PC-3 (cell line): ENCODE measurements at regions not wholly inside any gene's neighbourhood (a gene's known extent, or its start where the extent isn't known, plus 50 kb on each side); places are given as distances from the start of the nearest gene placed in this dataset.

Experiments
- ATAC-seq: fragments of 200-7000 bp; cut with Tn5 transposase; 2 replicates; pipeline ENCODE4 v1.9.1; 2020; ENCODE audit warnings: mild to moderate bottlenecking, moderate library complexity
- BruUV-seq: library from RNA; stranded (reverse); fragments of 400-500 nt; replicated peaks from 2 replicates; lab custom pipeline; 2021; lab: Mats Ljungman, UMichigan
- CTCF ChIA-PET: fragments of 300-600 bp; sonication (Branson Sonifier 250); formaldehyde crosslinking; loops from one replicate; lab custom pipeline; 2022; ENCODE audit warnings: antibody characterized with exemption; lab: Charles Lee
- POLR2A ChIA-PET: fragments of 300-600 bp; sonication (Branson Sonifier 250); formaldehyde crosslinking; loops from one replicate; lab custom pipeline; 2022; ENCODE audit warnings: antibody characterized with exemption; ENCODE audit not compliant: unreplicated experiment; lab: Charles Lee
- DNase-seq: peaks from one replicate; pipeline ENCODE4 v3.0.0-alpha.2; 2015
- H2AFZ ChIP-seq: fragments of 300-600 bp; sonication (generic); 2 replicates; pipeline ENCODE4 v1.6.0; 2016; ENCODE audit warnings: antibody characterized with exemption, low read length
- H3F3A ChIP-seq: fragments of 300-600 bp; sonication (generic); one replicate; pipeline ENCODE4 v1.6.0; 2017; ENCODE audit warnings: antibody characterized with exemption, low read length, control low read depth, mild to moderate bottlenecking; ENCODE audit not compliant: unreplicated experiment
- H3K27ac ChIP-seq: fragments of 300-600 bp; sonication (generic); 2 replicates; pipeline ENCODE4 v1.5.1; 2016; ENCODE audit warnings: mild to moderate bottlenecking, low read length
- H3K27me3 ChIP-seq: fragments of 300-600 bp; sonication (generic); 2 replicates; pipeline ENCODE4 v1.6.1; 2016; ENCODE audit warnings: low read length, mixed read lengths
- H3K36me3 ChIP-seq: fragments of 300-600 bp; sonication (generic); 2 replicates; pipeline ENCODE4 v1.6.1; 2016; ENCODE audit warnings: low read depth, mixed run types, low read length, mixed read lengths
- H3K4me1 ChIP-seq: fragments of 300-600 bp; sonication (generic); 2 replicates; pipeline ENCODE4 v1.5.1; 2016; ENCODE audit warnings: low read length; ENCODE audit not compliant: insufficient read depth
- H3K4me2 ChIP-seq: fragments of 300-600 bp; sonication (generic); 2 replicates; pipeline ENCODE4 v1.6.0; 2016; ENCODE audit warnings: low read length
- H3K4me3 ChIP-seq: fragments of 300-600 bp; sonication (generic); 2 replicates; pipeline ENCODE4 v1.5.1; 2016; ENCODE audit warnings: mild to moderate bottlenecking, low read length, mixed read lengths
- H3K79me2 ChIP-seq: fragments of 300-600 bp; sonication (generic); 2 replicates; pipeline ENCODE4 v1.6.1; 2017; ENCODE audit warnings: low read length, mixed read lengths
- H3K9ac ChIP-seq: fragments of 300-600 bp; sonication (generic); 2 replicates; pipeline ENCODE4 v1.6.0; 2016; ENCODE audit warnings: mild to moderate bottlenecking, low read length
- H3K9me2 ChIP-seq: fragments of 300-600 bp; sonication (generic); replicated peaks from 2 replicates; pipeline ENCODE4 v1.6.1; 2016; ENCODE audit warnings: mixed run types, low read length, mixed read lengths
- H3K9me3 ChIP-seq: fragments of 300-600 bp; sonication (generic); 2 replicates; pipeline ENCODE4 v1.6.1; 2016; ENCODE audit warnings: low read length, mixed read lengths
- H4K20me1 ChIP-seq: fragments of 300-600 bp; sonication (generic); 2 replicates; pipeline ENCODE4 v1.6.1; 2016; ENCODE audit warnings: low read length, mixed read lengths
- EZH2 ChIP-seq: fragments of 300-600 bp; sonication (generic); IDR thresholded peaks from one replicate; pipeline ENCODE4 v1.6.1; 2017; ENCODE audit warnings: antibody characterized with exemption, mild to moderate bottlenecking, low read length; ENCODE audit not compliant: unreplicated experiment
- EZH2phosphoT487 ChIP-seq: fragments of 300-600 bp; sonication (generic); IDR thresholded peaks from 2 replicates; pipeline ENCODE4 v1.6.1; 2018; ENCODE audit warnings: mild to moderate bottlenecking, antibody characterized with exemption, low read length, borderline replicate concordance
- intact Hi-C: fragments of 100-400 bp; cut with micrococcal nuclease; formaldehyde crosslinking; loops from 2 replicates; pipeline ENCODE4 v1.9.0; 2023
- TF ChIP-seq, protein P1 (sequence below): fragments of 300-600 bp; sonication (generic); conservative IDR thresholded peaks from 2 replicates; pipeline ENCODE4 v1.5.1; 2017; ENCODE audit warnings: antibody characterized with exemption, low read depth, mild to moderate bottlenecking, low read length

DNA sequence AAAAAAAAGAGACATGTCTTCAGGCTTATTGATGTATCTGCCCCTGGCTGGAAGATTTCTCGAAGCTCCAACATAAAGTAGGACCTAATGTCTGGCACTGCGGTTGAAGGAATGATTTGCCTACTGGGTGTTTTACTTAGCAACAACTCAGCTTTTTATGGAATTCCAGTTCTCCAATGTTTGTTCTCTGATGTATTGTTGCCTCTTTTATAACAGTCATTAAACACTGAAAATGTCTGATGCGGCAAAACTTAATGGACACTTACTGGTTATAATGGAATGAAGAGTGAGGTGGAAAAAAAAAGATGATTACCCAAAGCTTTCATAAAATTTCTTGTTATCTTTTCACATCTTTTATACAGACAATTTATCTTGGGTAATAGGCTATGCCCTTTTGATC lies 75.6 kb upstream of the ZFP42 start:
- Histone ChIP-seq H3K27ac (no peak overlapping the region), H3K4me2 (no peak overlapping the region), H3K4me1 (no peaks in the 10 kb centered on the region), H3K79me2 (no peaks in the 10 kb centered on the region), H3K9me2 (no peaks in the 10 kb centered on the region), H3K9me3 (no peaks in the 10 kb centered on the region), H2AFZ (no peak overlapping the region), H3F3A (no peaks in the 10 kb centered on the region), H4K20me1 (no peaks in the 10 kb centered on the region), H3K9ac (no peak overlapping the region), H3K36me3 (no peaks in the 10 kb centered on the region), H3K27me3 (no peaks in the 10 kb centered on the region), H3K4me3 (no peak overlapping the region)
- ATAC-seq (no peak), DNase-seq (no peak)
- BruUV-seq = no TSS peak
- TF ChIP-seq, protein P1, sequence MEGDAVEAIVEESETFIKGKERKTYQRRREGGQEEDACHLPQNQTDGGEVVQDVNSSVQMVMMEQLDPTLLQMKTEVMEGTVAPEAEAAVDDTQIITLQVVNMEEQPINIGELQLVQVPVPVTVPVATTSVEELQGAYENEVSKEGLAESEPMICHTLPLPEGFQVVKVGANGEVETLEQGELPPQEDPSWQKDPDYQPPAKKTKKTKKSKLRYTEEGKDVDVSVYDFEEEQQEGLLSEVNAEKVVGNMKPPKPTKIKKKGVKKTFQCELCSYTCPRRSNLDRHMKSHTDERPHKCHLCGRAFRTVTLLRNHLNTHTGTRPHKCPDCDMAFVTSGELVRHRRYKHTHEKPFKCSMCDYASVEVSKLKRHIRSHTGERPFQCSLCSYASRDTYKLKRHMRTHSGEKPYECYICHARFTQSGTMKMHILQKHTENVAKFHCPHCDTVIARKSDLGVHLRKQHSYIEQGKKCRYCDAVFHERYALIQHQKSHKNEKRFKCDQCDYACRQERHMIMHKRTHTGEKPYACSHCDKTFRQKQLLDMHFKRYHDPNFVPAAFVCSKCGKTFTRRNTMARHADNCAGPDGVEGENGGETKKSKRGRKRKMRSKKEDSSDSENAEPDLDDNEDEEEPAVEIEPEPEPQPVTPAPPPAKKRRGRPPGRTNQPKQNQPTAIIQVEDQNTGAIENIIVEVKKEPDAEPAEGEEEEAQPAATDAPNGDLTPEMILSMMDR = no peak
- no peak for TF ChIP-seq EZH2phosphoT487
- no peak for TF ChIP-seq EZH2
- intact Hi-C loops = no loop called here
- ChIA-PET POLR2A (no interaction called here), CTCF (no interaction called here)

DNA sequence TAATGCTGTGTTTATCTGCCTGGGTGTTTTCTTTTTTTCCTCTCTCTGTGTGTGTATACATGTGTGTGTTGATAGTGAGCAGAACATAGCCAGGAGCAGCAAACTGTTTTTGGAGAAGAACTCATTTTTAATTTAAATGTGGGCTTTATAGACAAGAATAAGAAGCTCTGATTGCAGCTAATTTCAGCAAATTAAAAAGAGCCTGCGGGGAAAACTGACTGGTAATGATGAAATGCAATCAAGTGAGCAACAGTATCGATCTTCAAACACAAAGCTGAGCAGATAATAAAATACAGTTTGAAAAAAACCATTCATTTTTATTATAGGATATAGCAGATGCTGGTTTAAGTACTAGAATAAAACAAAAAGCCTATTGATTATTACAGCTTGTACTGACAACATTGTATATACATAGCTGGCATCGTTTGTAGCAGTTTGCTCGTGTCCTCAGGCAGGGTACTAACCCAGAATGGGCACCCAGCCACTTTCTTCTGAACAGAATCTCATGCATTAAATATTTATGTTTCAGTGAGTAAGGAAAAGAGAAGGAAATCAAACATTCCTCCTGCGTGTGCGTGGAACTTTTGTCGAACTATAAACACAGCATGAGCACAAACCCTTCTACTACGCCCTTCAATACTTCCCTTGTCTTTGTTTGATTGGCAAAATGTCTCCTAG lies 73.5 kb upstream of the ZFP42 start:
- Histone ChIP-seq H3K79me2 (no peaks in the 10 kb centered on the region), H4K20me1 (no peaks in the 10 kb centered on the region), H3K9me2 (no peaks in the 10 kb centered on the region), H3K36me3 (no peaks in the 10 kb centered on the region), H2AFZ (no peak overlapping the region), H3F3A (no peaks in the 10 kb centered on the region), H3K27ac (no peak overlapping the region), H3K4me2 (no peak overlapping the region), H3K4me1 (no peaks in the 10 kb centered on the region), H3K4me3 (no peak overlapping the region), H3K9me3 (no peaks in the 10 kb centered on the region), H3K27me3 (no peaks in the 10 kb centered on the region), H3K9ac (no peak overlapping the region)
- no peak for ATAC-seq
- no peak for DNase-seq
- CTCF ChIA-PET = no interaction called here
- POLR2A ChIA-PET = interaction anchor here (0.6 kb wide), 1 partner anchor 501 kb away, joined by 3 read pairs; no protein-coding TSS in a partner anchor
- TF ChIP-seq EZH2phosphoT487 (no peak), EZH2 (no peak)
- TF ChIP-seq, protein P1 = no peak
- intact Hi-C loops = no loop called here
- BruUV-seq = no TSS peak

DNA sequence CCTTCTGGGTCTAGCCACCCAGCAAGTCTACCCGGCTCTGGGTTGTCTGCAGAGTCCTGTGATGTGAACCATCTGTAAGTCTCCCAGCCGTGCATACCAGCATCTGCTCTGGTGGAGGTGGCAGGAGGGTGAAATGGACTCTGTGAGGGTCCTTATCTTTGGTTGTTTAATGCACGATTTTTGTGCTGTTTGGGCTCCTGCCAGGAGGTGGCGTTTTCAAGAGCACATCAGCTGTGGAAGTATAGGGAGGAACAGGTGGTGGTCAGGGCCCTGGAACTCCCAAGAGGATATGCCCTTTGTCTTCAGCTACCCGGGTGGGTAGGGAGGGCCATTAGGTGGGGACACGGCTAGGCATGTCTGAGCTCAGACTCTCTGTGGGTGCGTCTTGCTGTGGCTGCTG lies 66.5 kb upstream of the ZFP42 start:
- no peaks in the 10 kb centered on the region for H3K4me1 ChIP-seq
- peak; percentile 31 for DNase-seq
- no peaks in the 10 kb centered on the region for H3K36me3 ChIP-seq
- no peaks in the 10 kb centered on the region for H4K20me1 ChIP-seq
- intact Hi-C loops = no loop called here
- no peaks in the 10 kb centered on the region for H3K9me2 ChIP-seq
- TF ChIP-seq, protein P1 = peak; percentile 34; the same call in 1 of the 2 replicates
- TF ChIP-seq EZH2 = no peak
- H2AFZ ChIP-seq = no peak overlapping the region
- H3K4me3 ChIP-seq = no peak overlapping the region
- H3K9ac ChIP-seq = no peak overlapping the region
- no peak overlapping the region for H3K27ac ChIP-seq
- no peak for ATAC-seq
- H3F3A ChIP-seq = no peaks in the 10 kb centered on the region
- H3K9me3 ChIP-seq = no peaks in the 10 kb centered on the region
- H3K4me2 ChIP-seq = no peak overlapping the region
- ChIA-PET POLR2A (no interaction called here), CTCF (no interaction called here)
- H3K79me2 ChIP-seq = no peaks in the 10 kb centered on the region
- no peaks in the 10 kb centered on the region for H3K27me3 ChIP-seq
- no TSS peak for BruUV-seq
